ENCODE measurements at regions not wholly inside any gene's neighbourhood (a gene's known extent, or its start where the extent isn't known, plus 50 kb on each side); places are given as distances from the start of the nearest gene placed in this dataset.

GRCh38 chr14:99327458-99328250, 55.7 kb upstream of the BCL11B start:
- TF ChIP-seq CTCF (IDR thresholded peaks at IDR 0.05; ENCODE audit: insufficient read depth, low read depth, low read length) (no peak), EZH2 (IDR thresholded peaks at IDR 0.05; ENCODE audit: insufficient read depth, low read length) (no peak)

All from astrocyte (in vitro differentiated cells and primary cell).